Breast epithelium (tissue), 4 donors: ENCODE measurements at regions not wholly inside any gene's neighbourhood (a gene's known extent, or its start where the extent isn't known, plus 50 kb on each side); places are given as distances from the start of the nearest gene placed in this dataset.

Experiments
- DNase-seq, 2 donors: peaks; one replicate each; pipeline ENCODE4 v3.0.0-alpha.2; 2019; ENCODE audit warnings: low spot score in 2 of 2
- H3K27ac ChIP-seq, 2 donors: fragments of 200-600 bp; sonication (generic) in 1 of 2; one replicate each; pipeline ENCODE4 v1.5.1; 2016 to 2019; ENCODE audit warnings: mild to moderate bottlenecking in 1 of 2
- H3K27me3 ChIP-seq, 2 donors: fragments of 200-600 bp; sonication (generic) in 1 of 2; one replicate each; pipeline versions ENCODE4 v1.5.1 to v1.6.0; 2017 to 2019; ENCODE audit warnings: control low read depth in 1 of 2, mild to moderate bottlenecking in 1 of 2
- H3K36me3 ChIP-seq: fragments of 200-600 bp; one replicate; pipeline ENCODE4 v1.5.1; 2019
- H3K4me1 ChIP-seq, 2 donors: fragments of 200-600 bp; sonication (generic); one replicate each; pipeline ENCODE4 v1.5.1; 2016 to 2019; ENCODE audit warnings: control low read depth in 1 of 2
- H3K4me3 ChIP-seq, 3 donors: fragments of 200-600 bp; sonication (generic); 1 replicate in 2 of 3; 2 replicates in 1 of 3; pipeline ENCODE4 v1.5.1; 2016 to 2019; ENCODE audit warnings: mild to moderate bottlenecking in 3 of 3, moderate library complexity in 2 of 3
- H3K9me3 ChIP-seq, 2 donors: fragments of 200-600 bp; sonication (generic) in 1 of 2; one replicate each; pipeline ENCODE4 v1.5.1; 2016 to 2019; ENCODE audit warnings: control low read depth in 1 of 2
- CTCF ChIP-seq, 3 donors: fragments of 450-650 bp; IDR thresholded peaks; one replicate each; pipeline ENCODE4 v1.5.1; 2016 to 2017; ENCODE audit warnings: antibody characterized with exemption in 3 of 3, mild to moderate bottlenecking in 3 of 3, moderate library complexity in 3 of 3
- POLR2A ChIP-seq: fragments of 450-650 bp; IDR thresholded peaks from one replicate; pipeline ENCODE4 v1.6.1; 2016; ENCODE audit warnings: antibody characterized with exemption, mild to moderate bottlenecking, moderate library complexity
- POLR2AphosphoS5 ChIP-seq, 3 donors: sonication (generic); formaldehyde crosslinking; IDR thresholded peaks; one replicate each; pipeline ENCODE4 v1.6.1; 2017; ENCODE audit warnings: antibody characterized with exemption in 3 of 3
- intact Hi-C: fragments of 100-400 bp; cut with DNase I; formaldehyde crosslinking; loops from one replicate; pipeline ENCODE4 v1.15.1; 2023; ENCODE audit warnings: low total_unique reads

- no peak overlapping the region for H3K4me3 ChIP-seq
- TF ChIP-seq POLR2A, result no peak
- no peak for TF ChIP-seq CTCF (IDR thresholded peaks at IDR 0.05)
- TF ChIP-seq POLR2AphosphoS5 (IDR thresholded peaks at IDR 0.05), result no peak
- DNase-seq, result no peak
- no peak overlapping the region for H3K27ac ChIP-seq
- H3K4me1 ChIP-seq, result no peaks in the 10 kb centered on the region
- intact Hi-C loops, result no loop called here
- no peaks in the 10 kb centered on the region for H3K36me3 ChIP-seq
- no peaks in the 10 kb centered on the region for H3K9me3 ChIP-seq
- no peaks in the 10 kb centered on the region for H3K27me3 ChIP-seq
Measured at GRCh38 chr2:14951569-14952285, 319.2 kb downstream of the LRATD1 start.

DNA sequence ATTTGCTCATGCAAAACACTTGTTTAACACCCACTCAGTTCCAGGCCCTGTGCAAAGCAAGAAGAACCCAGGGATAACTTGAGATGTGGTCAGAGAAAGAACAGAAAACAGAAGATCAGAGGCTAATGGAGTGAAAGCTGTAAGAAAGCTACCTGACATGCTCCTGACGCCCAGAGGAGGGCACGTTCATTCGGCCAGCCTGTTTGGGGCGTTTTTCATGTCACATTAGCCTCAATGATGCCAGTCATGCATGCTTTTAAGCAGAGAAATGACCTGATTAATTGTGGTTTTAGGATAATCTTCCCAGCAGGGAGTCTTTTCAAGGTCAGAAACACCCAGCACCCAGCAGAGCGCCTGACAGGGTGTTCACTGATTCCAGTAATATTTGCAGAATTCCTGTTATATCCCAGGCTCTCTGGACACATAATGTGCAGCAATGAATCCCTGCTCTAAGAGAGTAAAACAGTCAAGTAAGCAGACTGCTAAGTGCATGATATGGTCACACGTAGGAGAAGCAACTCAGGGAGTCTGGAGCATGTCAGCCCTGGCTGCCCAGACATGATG, 320.0 kb downstream of the LRATD1 start:
- Histone ChIP-seq H3K36me3 (no peaks in the 10 kb centered on the region), H3K4me1 (no peaks in the 10 kb centered on the region), H3K27ac (no peak overlapping the region), H3K27me3 (no peaks in the 10 kb centered on the region), H3K9me3 (no peaks in the 10 kb centered on the region), H3K4me3 (no peak overlapping the region)
- no peak for DNase-seq
- no peak for TF ChIP-seq CTCF (IDR thresholded peaks at IDR 0.05)
- TF ChIP-seq POLR2A, result no peak
- intact Hi-C loops, result no loop called here

- Histone ChIP-seq H3K4me3 (no peak overlapping the region), H3K36me3 (no peaks in the 10 kb centered on the region), H3K4me1 (no peaks in the 10 kb centered on the region), H3K27me3 (no peaks in the 10 kb centered on the region), H3K27ac (no peak overlapping the region), H3K9me3 (no peaks in the 10 kb centered on the region)
- intact Hi-C loops, result no loop called here
- DNase-seq, result no peak
- TF ChIP-seq POLR2AphosphoS5 (IDR thresholded peaks at IDR 0.05), result no peak
Measured at GRCh38 chr2:14960686-14961324, 328.3 kb downstream of the LRATD1 start.

- Histone ChIP-seq H3K36me3 (no peaks in the 10 kb centered on the region), H3K27ac (no peak overlapping the region), H3K4me3 (no peak overlapping the region), H3K9me3 (peaks cover 0 to 4% of the 10 kb centered on the region in 2 donors), H3K4me1 (no peaks in the 10 kb centered on the region), H3K27me3 (no peaks in the 10 kb centered on the region)
- TF ChIP-seq POLR2A (no peak), CTCF (IDR thresholded peaks at IDR 0.05) (no peak), POLR2AphosphoS5 (IDR thresholded peaks at IDR 0.05) (no peak)
- intact Hi-C loops, result no loop called here
- DNase-seq, result no peak
Measured at GRCh38 chr2:14967729-14968128, 335.2 kb downstream of the LRATD1 start.

DNA sequence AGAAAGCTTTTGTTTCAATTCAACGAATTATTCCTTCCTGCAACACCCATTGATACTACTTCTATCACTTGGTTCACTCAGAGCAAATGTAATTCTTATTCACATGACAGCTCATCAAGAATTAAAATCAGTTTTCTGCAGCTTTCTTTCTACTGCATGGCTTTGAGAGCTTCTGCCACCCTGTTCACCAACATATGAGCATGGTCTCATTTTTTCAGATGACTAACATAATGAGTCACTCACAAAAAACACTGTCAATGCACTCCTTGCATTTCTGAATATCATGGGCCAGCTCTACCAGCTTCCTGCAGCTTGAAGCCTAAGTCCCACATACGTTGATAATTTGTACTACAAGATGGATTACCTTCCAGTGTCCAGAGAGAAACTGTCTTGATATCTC, 342.9 kb downstream of the LRATD1 start:
- no peak for DNase-seq
- intact Hi-C loops, result no loop called here
- H3K4me3 ChIP-seq, result no peak overlapping the region

More for the DNA sequence above, 342.9 kb downstream of the LRATD1 start:
- H3K27me3 ChIP-seq, result no peaks in the 10 kb centered on the region
- no peak for TF ChIP-seq POLR2AphosphoS5 (IDR thresholded peaks at IDR 0.05)
- TF ChIP-seq POLR2A, result no peak
- TF ChIP-seq CTCF (IDR thresholded peaks at IDR 0.05), result no peak
- H3K27ac ChIP-seq, result no peak overlapping the region
- H3K9me3 ChIP-seq, result peaks cover 0 to 4% of the 10 kb centered on the region in 2 donors
- H3K4me1 ChIP-seq, result no peaks in the 10 kb centered on the region
- no peaks in the 10 kb centered on the region for H3K36me3 ChIP-seq
